Heart right ventricle (tissue), 16 donors: ENCODE measurements at regions not wholly inside any gene's neighbourhood (a gene's known extent, or its start where the extent isn't known, plus 50 kb on each side); places are given as distances from the start of the nearest gene placed in this dataset.

Experiments
- ATAC-seq, 8 donors: fragments of 200-7000 bp; cut with Tn5 transposase; one replicate each; pipeline ENCODE4 v1.9.1; 2020; ENCODE audit warnings: mild to moderate bottlenecking in 8 of 8, moderate library complexity in 8 of 8, moderate number of reproducible peaks in 1 of 8
- DNase-seq, 2 donors: peaks; one replicate each; pipeline ENCODE4 v3.0.0-alpha.2; 2020
- H3K27ac ChIP-seq, 10 donors: fragments of 200-600 bp; sonication (generic) in 2 of 10; one replicate each; pipeline versions ENCODE4 v1.5.0 to v1.8.0; 2020 to 2022; ENCODE audit warnings: mild to moderate bottlenecking in 3 of 10
- H3K27me3 ChIP-seq, 7 donors: fragments of 200-600 bp; one replicate each; pipeline ENCODE4 v1.8.0; 2021 to 2022; ENCODE audit warnings: mild to moderate bottlenecking in 2 of 7
- H3K36me3 ChIP-seq, 9 donors: fragments of 200-600 bp; sonication (generic) in 1 of 9; one replicate each; pipeline versions ENCODE4 v1.5.0 to v1.8.0; 2020 to 2022; ENCODE audit warnings: mild to moderate bottlenecking in 2 of 9
- H3K4me1 ChIP-seq, 9 donors: fragments of 200-600 bp; sonication (generic) in 1 of 9; one replicate each; pipeline versions ENCODE4 v1.5.0 to v1.8.0; 2020 to 2022; ENCODE audit warnings: mild to moderate bottlenecking in 4 of 9
- H3K4me3 ChIP-seq, 10 donors: fragments of 200-600 bp; sonication (generic) in 2 of 10; one replicate each; pipeline versions ENCODE4 v1.5.0 to v1.8.0; 2020 to 2022; ENCODE audit warnings: mild to moderate bottlenecking in 7 of 10, moderate library complexity in 2 of 10
- H3K9me3 ChIP-seq, 11 donors: fragments of 200-600 bp in 10 of 11; sonication (generic) in 2 of 11; one replicate each; pipeline versions ENCODE4 v1.5.0 to v1.8.0; 2013 to 2022; ENCODE audit warnings: mild to moderate bottlenecking in 2 of 11, control low read depth in 1 of 11, moderate library complexity in 1 of 11
- WGBS, 2 donors: extraction: QIAGEN DNeasy Blood & Tissue Kit; methylation state at CpG; one replicate each; pipeline ENCODE4 v1.1.7; 2013; ENCODE audit warnings: inconsistent platforms in 1 of 2; 5-methylcytosine and 5-hydroxymethylcytosine counted together
- intact Hi-C, 10 donors: fragments of 100-400 bp; cut with DNase I; formaldehyde crosslinking; loops; one replicate each; pipeline versions ENCODE4 v1.11.1 to v1.14.2; 2022
- TF ChIP-seq, protein P1 (sequence below), 9 donors: fragments of 200-600 bp; sonication (generic) in 2 of 9; IDR thresholded peaks; one replicate each; pipeline versions ENCODE4 v1.5.0 to v1.8.0; 2021 to 2022; ENCODE audit warnings: antibody characterized with exemption in 9 of 9, mild to moderate bottlenecking in 5 of 9, moderate library complexity in 1 of 9
- donor health status: Arrhythmogenic right ventricular cardiomyopathy.
- donor health status: ischemic (EF 13 %, LVEDD 7.1; RV severe dilation, severe dysfunction).
- donor health status: healthy with polysubstance abuse.
- donor health status: DM: no; HTN: yes; CAD: no.
- donor health status: DM: no; HTN: no; CAD: no.
- donor health status: ischemic (EF 25% LVEDD 6.9; RV normal size, moderate dysfunction).
- donor health status: ischemic (EF 25% LVEDD 5.7; RV mildly dilated, moderate dysfunction).
- donor health status: healthy.
- donor health status: DM: yes; HTN: yes; CAD: no.
- donor health status: Ischemic cardiomyopathy.
- donor health status: ischemic (EF 35%, LVEDD 5.7; RV mildly dilated, moderate dysfunction).
- donor health status: nonischemic (EF 11% LVEDD 7.7; RV severe dilation, severe dysfunction).
- donor health status: DM: yes; HTN: yes; CAD: no.
- donor health status: PGD.
- donor health status: ischemic (EF 29% LVEDD 5.4; RV normal size, mild dysfunction).
- donor health status: nonischemic (EF 23%, LVEDD 6.1; RV moderate dilation, normal function).

DNA sequence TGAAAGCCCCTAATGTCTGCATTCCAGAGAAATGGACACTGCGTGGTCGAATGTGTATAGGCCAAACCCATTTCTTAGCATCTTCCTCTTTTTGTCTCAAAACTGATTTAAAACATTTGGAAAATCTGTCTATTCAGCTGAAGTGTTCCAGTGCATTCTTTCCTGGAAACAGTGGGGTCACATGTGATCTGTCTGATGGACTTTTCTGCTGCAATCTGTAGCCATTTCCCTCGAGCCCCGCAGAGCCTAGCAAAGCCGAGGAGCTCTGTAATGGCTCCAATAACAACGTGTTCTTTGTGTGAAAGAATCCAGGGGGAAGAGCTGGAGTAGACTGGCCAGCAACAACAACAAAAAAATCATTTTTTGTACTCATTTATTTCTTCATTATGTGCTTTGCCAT lies 329.3 kb downstream of the BARHL2 start:
- Histone ChIP-seq H3K9me3 (no peaks in the 10 kb centered on the region), H3K4me3 (no peak overlapping the region), H3K27me3 (no peaks in the 10 kb centered on the region), H3K4me1 (peaks cover 0 to 21% (median 7%) of the 10 kb centered on the region in 9 donors), H3K27ac (peak overlapping the region in 1 of 10 donors; percentile 3), H3K36me3 (no peaks in the 10 kb centered on the region)
- WGBS, 2 donors: 49 to 53% methylated on average over 6 of the region's 6 CpGs
- ATAC-seq: peak in 5 of 8 donors; percentile 44 to 81 (median 56)
- TF ChIP-seq, protein P1, sequence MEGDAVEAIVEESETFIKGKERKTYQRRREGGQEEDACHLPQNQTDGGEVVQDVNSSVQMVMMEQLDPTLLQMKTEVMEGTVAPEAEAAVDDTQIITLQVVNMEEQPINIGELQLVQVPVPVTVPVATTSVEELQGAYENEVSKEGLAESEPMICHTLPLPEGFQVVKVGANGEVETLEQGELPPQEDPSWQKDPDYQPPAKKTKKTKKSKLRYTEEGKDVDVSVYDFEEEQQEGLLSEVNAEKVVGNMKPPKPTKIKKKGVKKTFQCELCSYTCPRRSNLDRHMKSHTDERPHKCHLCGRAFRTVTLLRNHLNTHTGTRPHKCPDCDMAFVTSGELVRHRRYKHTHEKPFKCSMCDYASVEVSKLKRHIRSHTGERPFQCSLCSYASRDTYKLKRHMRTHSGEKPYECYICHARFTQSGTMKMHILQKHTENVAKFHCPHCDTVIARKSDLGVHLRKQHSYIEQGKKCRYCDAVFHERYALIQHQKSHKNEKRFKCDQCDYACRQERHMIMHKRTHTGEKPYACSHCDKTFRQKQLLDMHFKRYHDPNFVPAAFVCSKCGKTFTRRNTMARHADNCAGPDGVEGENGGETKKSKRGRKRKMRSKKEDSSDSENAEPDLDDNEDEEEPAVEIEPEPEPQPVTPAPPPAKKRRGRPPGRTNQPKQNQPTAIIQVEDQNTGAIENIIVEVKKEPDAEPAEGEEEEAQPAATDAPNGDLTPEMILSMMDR (IDR thresholded peaks at IDR 0.05): no peak
- no peak for DNase-seq
- intact Hi-C loops: no loop called here

DNA sequence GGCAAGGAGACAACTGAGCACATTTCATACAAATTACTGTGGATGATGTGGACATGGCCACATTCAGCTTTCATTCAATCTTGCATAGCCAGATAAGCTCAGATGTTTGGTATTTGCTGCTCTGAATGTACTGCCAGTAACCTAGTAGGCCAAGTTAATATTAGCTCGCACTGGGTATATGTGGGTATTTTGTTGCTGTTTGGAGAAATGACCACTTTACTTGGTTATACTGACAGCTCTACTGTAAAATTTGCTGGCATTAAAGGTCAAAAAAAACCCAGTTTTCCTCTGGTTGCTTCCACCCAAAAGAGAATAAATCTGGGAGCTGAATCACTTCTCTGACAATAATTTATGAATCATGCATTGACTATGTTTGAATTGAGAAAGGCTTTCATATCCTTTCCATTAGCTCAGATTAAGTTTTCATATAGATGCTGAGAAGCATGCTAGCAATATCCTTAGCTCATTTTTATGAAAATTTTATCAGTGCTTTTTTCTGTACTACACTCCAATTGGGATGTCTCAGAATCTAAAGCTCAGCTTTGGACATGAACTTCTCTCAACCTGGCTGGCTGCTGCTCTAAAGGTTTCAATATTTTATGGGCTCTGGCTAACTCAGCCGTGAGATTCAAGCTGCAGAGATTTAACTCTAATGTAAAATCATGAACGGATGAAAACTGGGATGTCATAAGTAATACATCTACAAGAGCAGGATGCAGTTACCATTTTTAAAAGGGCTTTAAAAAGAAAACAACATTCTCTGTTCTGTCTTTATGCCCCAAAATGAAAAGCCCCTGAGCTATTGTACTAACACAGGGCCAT lies 330.0 kb downstream of the BARHL2 start:
- WGBS, 2 donors: 68 to 71% methylated on average over 3 of the region's 3 CpGs
- Histone ChIP-seq H3K27me3 (no peaks in the 10 kb centered on the region), H3K27ac (peak overlapping the region in 6 of 10 donors; percentile 3 to 48 (median 32)), H3K9me3 (no peaks in the 10 kb centered on the region), H3K36me3 (no peaks in the 10 kb centered on the region), H3K4me3 (no peak overlapping the region), H3K4me1 (peaks cover 0 to 21% (median 7%) of the 10 kb centered on the region in 9 donors)
- peak in 6 of 8 donors; percentile 27 to 90 (median 68) for ATAC-seq
- TF ChIP-seq, protein P1 (IDR thresholded peaks at IDR 0.05): no peak
- DNase-seq: no peak
- intact Hi-C loops: no loop called here

DNA sequence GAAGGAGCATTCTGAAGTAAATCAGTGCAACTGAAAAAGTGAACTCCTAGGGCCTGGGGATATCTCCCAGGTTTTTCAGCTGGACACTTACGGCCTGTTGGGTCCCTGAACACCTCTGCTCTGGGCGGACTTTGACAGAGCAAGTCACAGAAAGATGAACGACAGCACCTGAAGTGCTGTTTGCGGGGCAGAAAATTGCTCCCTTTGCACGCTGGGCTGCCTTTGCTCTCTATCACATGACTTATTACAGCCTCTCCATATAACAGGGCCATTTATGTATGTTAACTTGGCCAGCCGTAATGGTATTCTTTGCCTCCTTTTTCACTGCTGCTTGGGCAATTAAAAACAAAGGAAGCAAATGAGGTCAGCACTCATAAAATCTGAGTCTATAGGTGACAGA lies 332.9 kb downstream of the BARHL2 start:
- H3K4me1 ChIP-seq: peaks cover 0 to 21% (median 7%) of the 10 kb centered on the region in 9 donors
- H3K36me3 ChIP-seq: no peaks in the 10 kb centered on the region
- H3K9me3 ChIP-seq: no peaks in the 10 kb centered on the region
- H3K27ac ChIP-seq: no peak overlapping the region
- intact Hi-C loops: no loop called here
- 89 to 94% methylated on average over 6 of the region's 6 CpGs for WGBS, 2 donors
- no peaks in the 10 kb centered on the region for H3K27me3 ChIP-seq
- H3K4me3 ChIP-seq: no peak overlapping the region
- no peak for ATAC-seq
- TF ChIP-seq, protein P1 (IDR thresholded peaks at IDR 0.05): no peak
- DNase-seq: no peak

DNA sequence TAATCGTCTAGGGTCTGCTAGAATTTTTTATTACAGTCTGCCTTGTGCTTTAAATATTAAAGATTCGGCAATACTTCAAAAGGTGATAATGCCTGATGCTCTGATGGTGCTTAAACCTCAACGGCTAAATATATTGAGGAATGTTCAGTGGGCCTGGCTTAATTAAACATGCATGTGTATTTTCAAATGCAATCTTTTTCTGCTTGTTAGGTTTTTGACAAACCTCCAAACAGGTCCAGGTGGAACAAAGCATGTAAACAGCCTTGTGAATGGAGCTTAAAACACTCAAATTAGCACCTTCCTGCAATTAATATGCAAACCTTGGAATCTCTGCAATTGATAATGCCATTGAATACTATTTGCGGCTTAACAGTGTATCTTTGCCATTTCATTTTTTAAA lies 334.9 kb downstream of the BARHL2 start:
- intact Hi-C loops: no loop called here
- Histone ChIP-seq H3K4me3 (no peak overlapping the region), H3K27ac (no peak overlapping the region), H3K9me3 (peaks cover 0 to 7% (median 0%) of the 10 kb centered on the region in 11 donors), H3K4me1 (peaks cover 0 to 10% (median 3%) of the 10 kb centered on the region in 9 donors), H3K27me3 (no peaks in the 10 kb centered on the region), H3K36me3 (no peaks in the 10 kb centered on the region)
- ATAC-seq (no peak), DNase-seq (no peak)
- TF ChIP-seq, protein P1 (IDR thresholded peaks at IDR 0.05): no peak
- WGBS, 2 donors: 82% methylated on average over 4 of the region's 4 CpGs
